ENCODE measurements at regions not wholly inside any gene's neighbourhood (a gene's known extent, or its start where the extent isn't known, plus 50 kb on each side); places are given as distances from the start of the nearest gene placed in this dataset.

- no peaks in the 10 kb centered on the region for H3K27me3 ChIP-seq (replicated peaks in 1 of 4; ENCODE audit: control extremely low read depth in 1 of 4, control insufficient read depth in 3 of 4, insufficient read depth in 4 of 4, low read length in 3 of 4)
- no peaks in the 10 kb centered on the region for H3K9me3 Mint-ChIP-seq (ENCODE audit: insufficient read depth)
- POLR2A ChIA-PET = no interaction called here
- intact Hi-C loops (cut with micrococcal nuclease) = no loop called here
- H3K27ac Mint-ChIP-seq = no peak overlapping the region
- no peaks in the 10 kb centered on the region for H3K4me1 Mint-ChIP-seq
- TF ChIP-seq EZH2 (IDR thresholded peaks at IDR 0.05; ENCODE audit: borderline replicate concordance, insufficient read depth, low read depth, low read length, poor library complexity, severe bottlenecking) (no peak), CTCF (IDR thresholded peaks at IDR 0.05) (no peak)
- H3K4me3 ChIP-seq (ENCODE audit: control extremely low read depth in 1 of 5, extremely low read depth in 1 of 5, insufficient read depth in 1 of 5, low read depth in 2 of 5, low read length in 4 of 5) = no peak overlapping the region
- H3K9me3 ChIP-seq (ENCODE audit: control extremely low read depth in 1 of 3, control insufficient read depth in 2 of 3, insufficient read depth in 1 of 3, low read length in 2 of 3) = peaks cover 0 to 3% (median 0%) of the 10 kb centered on the region in 3 donors
- WGBS (ENCODE audit: insufficient coverage) = 90% methylated on average over 2 of the region's 3 CpGs
- ATAC-seq (ENCODE audit: low read depth) (no peak), DNase-seq (no peak)
- no peaks in the 10 kb centered on the region for H3K27me3 Mint-ChIP-seq
- H3K27ac ChIP-seq (ENCODE audit: low read length in 2 of 2) = no peak overlapping the region
- no peaks in the 10 kb centered on the region for H4K20me1 ChIP-seq (ENCODE audit: control insufficient read depth, insufficient read depth, low read length, poor library complexity, severe bottlenecking)
- H3K36me3 ChIP-seq (replicated peaks in 1 of 2; ENCODE audit: control extremely low read depth in 1 of 2, control insufficient read depth in 1 of 2, extremely low read depth in 1 of 2, insufficient read depth in 2 of 2, low read length in 1 of 2) = no peaks in the 10 kb centered on the region
- H3K4me3 Mint-ChIP-seq = no peak overlapping the region
- CTCF ChIA-PET = no interaction called here
- no peak overlapping the region for H2AFZ ChIP-seq (ENCODE audit: insufficient read depth, low read depth, low read length, poor library complexity, severe bottlenecking)
- no peak overlapping the region for H3K9ac ChIP-seq (ENCODE audit: low read length)
- H3K4me2 ChIP-seq (replicated peaks; ENCODE audit: low read depth, low read length, poor library complexity, severe bottlenecking) = no peak overlapping the region
- H3K4me1 ChIP-seq (ENCODE audit: control insufficient read depth in 2 of 2, insufficient read depth in 2 of 2, low read length in 2 of 2) = no peaks in the 10 kb centered on the region
- no peaks in the 10 kb centered on the region for H3K79me2 ChIP-seq (ENCODE audit: control insufficient read depth, insufficient read depth, low read length)
These were observed 274.3 kb upstream of the TRPC7 start for GRCh38 chr5:136639616-136640015.

- Histone ChIP-seq H3K79me2 (ENCODE audit: control insufficient read depth, insufficient read depth, low read length) (no peaks in the 10 kb centered on the region), H3K4me2 (replicated peaks; ENCODE audit: low read depth, low read length, poor library complexity, severe bottlenecking) (no peak overlapping the region), H2AFZ (ENCODE audit: insufficient read depth, low read depth, low read length, poor library complexity, severe bottlenecking) (no peak overlapping the region), H3K4me1 (ENCODE audit: control insufficient read depth in 2 of 2, insufficient read depth in 2 of 2, low read length in 2 of 2) (no peaks in the 10 kb centered on the region), H3K36me3 (replicated peaks in 1 of 2; ENCODE audit: control extremely low read depth in 1 of 2, control insufficient read depth in 1 of 2, extremely low read depth in 1 of 2, insufficient read depth in 2 of 2, low read length in 1 of 2) (no peaks in the 10 kb centered on the region), H3K27ac (ENCODE audit: low read length in 2 of 2) (no peak overlapping the region), H3K9me3 (ENCODE audit: control extremely low read depth in 1 of 3, control insufficient read depth in 2 of 3, insufficient read depth in 1 of 3, low read length in 2 of 3) (peaks cover 0 to 3% (median 0%) of the 10 kb centered on the region in 3 donors), H3K27me3 (replicated peaks in 1 of 4; ENCODE audit: control extremely low read depth in 1 of 4, control insufficient read depth in 3 of 4, insufficient read depth in 4 of 4, low read length in 3 of 4) (no peaks in the 10 kb centered on the region), H3K9ac (ENCODE audit: low read length) (no peak overlapping the region), H3K4me3 (ENCODE audit: control extremely low read depth in 1 of 5, extremely low read depth in 1 of 5, insufficient read depth in 1 of 5, low read depth in 2 of 5, low read length in 4 of 5) (no peak overlapping the region), H4K20me1 (ENCODE audit: control insufficient read depth, insufficient read depth, low read length, poor library complexity, severe bottlenecking) (no peaks in the 10 kb centered on the region)
- H3K27ac Mint-ChIP-seq = no peak overlapping the region
- intact Hi-C loops (cut with micrococcal nuclease) = no loop called here
- no peak for TF ChIP-seq EZH2 (IDR thresholded peaks at IDR 0.05; ENCODE audit: borderline replicate concordance, insufficient read depth, low read depth, low read length, poor library complexity, severe bottlenecking)
- TF ChIP-seq CTCF (IDR thresholded peaks at IDR 0.05) = no peak
- H3K4me1 Mint-ChIP-seq = no peaks in the 10 kb centered on the region
- WGBS (ENCODE audit: insufficient coverage) = no CpG with 5 or more reads among the region's 1 CpG
- no peaks in the 10 kb centered on the region for H3K27me3 Mint-ChIP-seq
- POLR2A ChIA-PET = no interaction called here
- no peak for ATAC-seq (ENCODE audit: low read depth)
- DNase-seq = no peak
- H3K4me3 Mint-ChIP-seq = no peak overlapping the region
- CTCF ChIA-PET = no interaction called here
- no peaks in the 10 kb centered on the region for H3K9me3 Mint-ChIP-seq (ENCODE audit: insufficient read depth)
These were observed 272.7 kb upstream of the TRPC7 start for GRCh38 chr5:136638084-136638483.
